HFFc6 (cell line): ENCODE measurements at regions not wholly inside any gene's neighbourhood (a gene's known extent, or its start where the extent isn't known, plus 50 kb on each side); places are given as distances from the start of the nearest gene placed in this dataset.
"Not testable (repeated sequence)": the region's sequence is repeated elsewhere in the genome, so short reads cannot be mapped to it uniquely, and the experiment has no call there.

Source experiments
- DNase-seq: peaks from one replicate; pipeline ENCODE4 v3.0.0-alpha.2; 2018
- H3K27ac Mint-ChIP-seq: 2 replicates; pipeline ENCODE4 v1.8.0; 2020; ENCODE audit warnings: mild to moderate bottlenecking, mixed read lengths
- H3K27me3 Mint-ChIP-seq: 2 replicates; pipeline ENCODE4 v1.8.0; 2021; ENCODE audit warnings: mild to moderate bottlenecking, moderate library complexity, mixed read lengths; ENCODE audit not compliant: insufficient read depth
- H3K36me3 Mint-ChIP-seq: 2 replicates; pipeline ENCODE4 v1.8.0; 2021; ENCODE audit warnings: low read depth, mixed read lengths
- H3K4me1 Mint-ChIP-seq: 2 replicates; pipeline ENCODE4 v1.8.0; 2020; ENCODE audit warnings: low read depth, mixed read lengths
- H3K4me3 Mint-ChIP-seq: 2 replicates; pipeline ENCODE4 v1.8.0; 2020; ENCODE audit warnings: mild to moderate bottlenecking, moderate library complexity, mixed read lengths
- H3K9me3 Mint-ChIP-seq: 2 replicates; pipeline ENCODE4 v1.8.0; 2020; ENCODE audit warnings: mild to moderate bottlenecking, mixed read lengths
- TF ChIP-seq, protein P1 (sequence below): fragments of 200-600 bp; sonication (generic); IDR thresholded peaks from 2 replicates; pipeline ENCODE4 v1.5.0; 2021; ENCODE audit warnings: antibody characterized with exemption, mild to moderate bottlenecking

DNA sequence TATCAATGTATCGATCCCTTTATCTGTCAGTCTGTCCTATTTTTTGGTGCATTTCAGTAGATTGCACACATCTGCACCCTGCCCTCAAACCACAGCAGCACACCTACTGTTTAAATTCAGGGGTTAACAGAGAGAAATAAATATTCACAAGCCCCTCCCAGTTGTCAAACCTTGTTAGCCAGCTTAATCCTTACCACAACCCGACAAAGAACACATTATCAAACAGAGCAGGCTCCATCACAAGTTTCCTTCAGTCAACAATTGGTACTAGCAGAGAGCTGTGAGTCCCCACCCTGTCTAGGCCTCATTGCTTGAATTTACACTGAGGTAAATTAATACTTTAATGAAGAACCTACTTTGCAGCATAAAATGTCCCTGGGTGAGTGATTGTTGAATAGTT is 249.8 kb downstream of the FNDC1 start:
- Mint-ChIP-seq H3K36me3 (no peaks in the 10 kb centered on the region), H3K9me3 (peaks cover 24% of the 10 kb centered on the region), H3K4me3 (no peak overlapping the region), H3K4me1 (no peaks in the 10 kb centered on the region), H3K27me3 (no peaks in the 10 kb centered on the region; the same call in 1 of the 2 replicates), H3K27ac (no peak overlapping the region)
- TF ChIP-seq, protein P1, sequence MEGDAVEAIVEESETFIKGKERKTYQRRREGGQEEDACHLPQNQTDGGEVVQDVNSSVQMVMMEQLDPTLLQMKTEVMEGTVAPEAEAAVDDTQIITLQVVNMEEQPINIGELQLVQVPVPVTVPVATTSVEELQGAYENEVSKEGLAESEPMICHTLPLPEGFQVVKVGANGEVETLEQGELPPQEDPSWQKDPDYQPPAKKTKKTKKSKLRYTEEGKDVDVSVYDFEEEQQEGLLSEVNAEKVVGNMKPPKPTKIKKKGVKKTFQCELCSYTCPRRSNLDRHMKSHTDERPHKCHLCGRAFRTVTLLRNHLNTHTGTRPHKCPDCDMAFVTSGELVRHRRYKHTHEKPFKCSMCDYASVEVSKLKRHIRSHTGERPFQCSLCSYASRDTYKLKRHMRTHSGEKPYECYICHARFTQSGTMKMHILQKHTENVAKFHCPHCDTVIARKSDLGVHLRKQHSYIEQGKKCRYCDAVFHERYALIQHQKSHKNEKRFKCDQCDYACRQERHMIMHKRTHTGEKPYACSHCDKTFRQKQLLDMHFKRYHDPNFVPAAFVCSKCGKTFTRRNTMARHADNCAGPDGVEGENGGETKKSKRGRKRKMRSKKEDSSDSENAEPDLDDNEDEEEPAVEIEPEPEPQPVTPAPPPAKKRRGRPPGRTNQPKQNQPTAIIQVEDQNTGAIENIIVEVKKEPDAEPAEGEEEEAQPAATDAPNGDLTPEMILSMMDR = no peak
- DNase-seq = no peak

DNA sequence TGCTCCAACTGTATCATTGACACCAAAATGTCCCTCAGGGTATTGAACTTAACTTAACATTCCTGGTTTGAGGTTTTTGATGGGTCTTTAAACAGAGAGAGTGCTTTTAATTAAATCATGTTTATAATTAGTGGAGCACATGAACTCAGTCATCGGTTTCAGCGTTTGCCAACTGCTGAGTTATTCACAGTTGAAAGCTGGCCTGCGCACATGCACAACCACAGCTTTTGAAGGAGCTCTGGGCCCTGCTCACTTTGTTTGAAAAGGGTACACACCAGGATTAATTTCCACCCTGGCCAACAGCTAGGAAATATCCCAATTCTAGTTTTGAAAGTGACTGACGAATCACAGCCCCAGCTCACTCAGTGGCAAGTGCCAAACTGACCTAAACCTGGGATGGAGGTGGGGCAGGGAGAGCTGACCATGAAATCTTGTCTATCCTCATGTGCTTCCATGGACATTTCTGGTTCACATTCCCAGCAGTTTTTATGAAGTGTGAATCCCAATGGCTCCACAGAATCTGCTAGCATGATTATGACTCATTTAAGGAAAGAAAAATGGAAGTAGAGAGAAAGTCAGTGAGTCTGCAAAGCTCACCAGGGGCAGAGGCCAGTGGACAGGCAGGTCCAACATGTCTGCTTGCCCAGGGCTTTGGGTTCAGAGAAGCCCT is 247.8 kb downstream of the FNDC1 start:
- H3K4me1 Mint-ChIP-seq = no peaks in the 10 kb centered on the region
- peaks cover 25% of the 10 kb centered on the region for H3K9me3 Mint-ChIP-seq
- DNase-seq = no peak
- H3K27ac Mint-ChIP-seq = no peak overlapping the region
- H3K36me3 Mint-ChIP-seq = no peaks in the 10 kb centered on the region
- H3K27me3 Mint-ChIP-seq = no peaks in the 10 kb centered on the region; the same call in 1 of the 2 replicates
- no peak overlapping the region for H3K4me3 Mint-ChIP-seq
- TF ChIP-seq, protein P1 = no peak

DNA sequence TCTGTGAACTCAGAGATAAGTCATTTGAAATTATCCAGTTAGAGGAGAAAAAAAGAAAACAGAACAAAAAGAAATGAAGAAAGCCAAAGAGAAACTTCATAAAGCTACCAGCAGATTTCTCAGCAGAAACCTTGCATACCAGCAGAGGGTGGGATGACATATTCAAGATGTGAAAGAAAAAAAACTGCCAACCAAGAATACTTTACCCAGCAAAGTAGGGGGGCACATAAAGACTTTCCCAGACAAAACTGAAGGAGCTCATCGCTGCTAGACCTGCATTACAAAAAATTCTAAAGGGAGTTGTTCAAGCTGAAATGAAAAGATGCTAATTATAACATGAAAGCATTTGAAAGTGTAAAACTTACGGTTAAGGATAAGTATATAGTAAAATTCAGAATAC is 246.3 kb downstream of the FNDC1 start:
- Mint-ChIP-seq H3K36me3 (no peaks in the 10 kb centered on the region), H3K4me3 (no peak overlapping the region), H3K9me3 (peaks cover 22% of the 10 kb centered on the region), H3K27me3 (no peaks in the 10 kb centered on the region; the same call in 1 of the 2 replicates), H3K4me1 (no peaks in the 10 kb centered on the region), H3K27ac (no peak overlapping the region)
- TF ChIP-seq, protein P1 = no peak
- no peak for DNase-seq

DNA sequence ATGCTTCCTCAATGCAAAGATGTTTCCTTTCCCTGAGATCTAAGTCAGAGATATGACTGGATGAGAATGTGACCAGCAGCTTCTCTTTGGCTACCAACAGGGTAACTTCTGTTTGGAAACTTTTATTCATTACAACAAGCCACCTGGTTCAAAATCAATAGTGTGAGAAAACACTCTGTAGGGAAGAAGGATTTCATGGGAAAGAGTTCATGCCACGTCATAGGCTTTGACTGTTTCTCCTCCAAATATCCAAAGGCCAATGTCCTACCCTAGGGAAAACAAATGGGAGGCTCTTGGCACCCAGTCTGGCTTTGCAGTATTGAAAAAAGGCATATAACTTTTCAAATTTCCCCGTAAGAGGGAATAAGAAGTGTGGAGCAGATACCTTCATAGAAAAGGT is 245.5 kb downstream of the FNDC1 start:
- no peaks in the 10 kb centered on the region; the same call in 1 of the 2 replicates for H3K27me3 Mint-ChIP-seq
- DNase-seq = no peak
- no peak overlapping the region for H3K4me3 Mint-ChIP-seq

DNA sequence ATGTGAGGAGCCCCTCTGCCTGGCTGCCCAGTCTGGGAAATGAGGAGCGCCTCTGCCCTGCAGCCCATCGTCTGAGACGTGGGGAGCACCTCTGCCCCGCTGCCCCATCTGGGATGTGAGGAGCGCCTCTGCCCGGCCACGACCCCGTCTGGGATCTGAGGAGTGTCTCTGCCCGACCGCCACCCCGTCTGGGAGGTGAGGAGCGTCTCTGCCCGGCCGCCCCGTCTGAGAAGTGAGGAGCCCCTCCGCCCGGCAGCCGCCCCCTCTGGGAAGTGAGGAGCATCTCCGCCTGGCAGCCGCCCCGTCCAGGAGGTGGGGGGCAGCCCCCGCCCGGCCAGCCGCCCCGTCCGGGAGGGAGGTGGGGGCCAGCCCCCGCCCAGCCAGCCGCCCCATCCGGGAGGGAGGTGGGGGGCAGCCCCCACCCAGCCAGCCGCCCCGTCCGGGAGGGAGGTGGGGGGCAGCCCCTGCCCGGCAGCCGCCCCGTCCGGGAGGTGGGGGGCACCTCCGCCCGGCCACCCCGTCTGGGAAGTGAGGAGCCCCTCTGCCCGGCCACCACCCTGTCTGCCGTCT is 238.1 kb downstream of the FNDC1 start:
- H3K4me3 Mint-ChIP-seq, H3K36me3 Mint-ChIP-seq, H3K4me1 Mint-ChIP-seq, H3K27me3 Mint-ChIP-seq, H3K27ac Mint-ChIP-seq, DNase-seq: not testable (repeated sequence)
- H3K9me3 Mint-ChIP-seq = peaks cover 17% of the 10 kb centered on the region

More for the DNA sequence above, 245.5 kb downstream of the FNDC1 start:
- no peaks in the 10 kb centered on the region for H3K36me3 Mint-ChIP-seq
- TF ChIP-seq, protein P1 = no peak
- H3K9me3 Mint-ChIP-seq = peaks cover 20% of the 10 kb centered on the region
- H3K4me1 Mint-ChIP-seq = no peaks in the 10 kb centered on the region
- H3K27ac Mint-ChIP-seq = no peak overlapping the region

DNA sequence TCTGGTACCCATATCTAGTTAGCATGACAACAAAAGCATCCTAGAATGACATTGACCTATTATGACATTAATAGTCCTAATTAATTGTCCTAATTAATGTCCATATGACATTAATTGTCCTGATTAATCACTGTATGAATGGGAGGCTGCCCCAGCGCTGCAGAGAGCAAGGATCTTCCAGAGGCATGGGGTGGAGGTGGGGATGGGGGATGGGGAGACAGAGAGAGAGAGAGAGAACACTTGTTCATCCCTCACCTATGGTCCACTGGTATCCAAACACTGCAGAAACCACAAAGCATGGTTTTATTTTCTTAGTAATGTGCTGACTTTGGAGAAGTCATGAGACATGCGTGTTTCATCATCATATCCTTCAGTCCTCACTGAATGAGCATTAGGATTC is 235.1 kb downstream of the FNDC1 start:
- H3K4me3 Mint-ChIP-seq = no peak overlapping the region
- no peak for DNase-seq
- H3K27ac Mint-ChIP-seq = no peak overlapping the region
- H3K36me3 Mint-ChIP-seq = no peaks in the 10 kb centered on the region
- TF ChIP-seq, protein P1 = no peak
- no peaks in the 10 kb centered on the region for H3K4me1 Mint-ChIP-seq
- peaks cover 32% of the 10 kb centered on the region for H3K9me3 Mint-ChIP-seq
- H3K27me3 Mint-ChIP-seq = peaks cover 1% of the 10 kb centered on the region
